Lower leg skin (tissue), 3 donors: ENCODE measurements at regions not wholly inside any gene's neighbourhood (a gene's known extent, or its start where the extent isn't known, plus 50 kb on each side); places are given as distances from the start of the nearest gene placed in this dataset.

Source experiments
- POLR2A ChIP-seq, 2 donors: fragments of 450-650 bp; IDR thresholded peaks; one replicate each; pipeline ENCODE4 v1.6.1; 2016 to 2017; ENCODE audit warnings: antibody characterized with exemption in 2 of 2, mild to moderate bottlenecking in 1 of 2, moderate library complexity in 1 of 2
- TF ChIP-seq, protein P1 (sequence below), 3 donors: fragments of 450-650 bp; IDR thresholded peaks; one replicate each; pipeline ENCODE4 v1.5.1; 2016; ENCODE audit warnings: antibody characterized with exemption in 3 of 3, mild to moderate bottlenecking in 3 of 3, moderate library complexity in 2 of 3

DNA sequence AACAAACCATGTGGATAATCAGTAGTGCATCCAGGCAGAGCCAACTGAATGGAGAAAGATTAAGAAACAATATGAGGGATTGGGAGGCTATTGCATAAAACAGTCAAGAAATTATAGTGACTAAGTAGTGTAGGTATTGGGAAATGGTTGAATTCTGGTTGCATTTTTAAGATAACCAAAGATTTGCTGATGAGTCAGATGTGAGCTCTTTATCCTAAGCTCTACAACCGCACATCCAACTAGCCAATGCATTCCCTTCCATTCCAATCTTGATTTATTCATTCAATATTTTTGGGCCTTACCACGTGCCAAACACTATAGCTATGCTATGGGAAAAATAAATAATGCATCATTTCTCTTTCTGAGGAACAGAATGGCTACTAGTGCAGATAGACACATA is 524.5 kb upstream of the RGMB start:
- TF ChIP-seq, protein P1, sequence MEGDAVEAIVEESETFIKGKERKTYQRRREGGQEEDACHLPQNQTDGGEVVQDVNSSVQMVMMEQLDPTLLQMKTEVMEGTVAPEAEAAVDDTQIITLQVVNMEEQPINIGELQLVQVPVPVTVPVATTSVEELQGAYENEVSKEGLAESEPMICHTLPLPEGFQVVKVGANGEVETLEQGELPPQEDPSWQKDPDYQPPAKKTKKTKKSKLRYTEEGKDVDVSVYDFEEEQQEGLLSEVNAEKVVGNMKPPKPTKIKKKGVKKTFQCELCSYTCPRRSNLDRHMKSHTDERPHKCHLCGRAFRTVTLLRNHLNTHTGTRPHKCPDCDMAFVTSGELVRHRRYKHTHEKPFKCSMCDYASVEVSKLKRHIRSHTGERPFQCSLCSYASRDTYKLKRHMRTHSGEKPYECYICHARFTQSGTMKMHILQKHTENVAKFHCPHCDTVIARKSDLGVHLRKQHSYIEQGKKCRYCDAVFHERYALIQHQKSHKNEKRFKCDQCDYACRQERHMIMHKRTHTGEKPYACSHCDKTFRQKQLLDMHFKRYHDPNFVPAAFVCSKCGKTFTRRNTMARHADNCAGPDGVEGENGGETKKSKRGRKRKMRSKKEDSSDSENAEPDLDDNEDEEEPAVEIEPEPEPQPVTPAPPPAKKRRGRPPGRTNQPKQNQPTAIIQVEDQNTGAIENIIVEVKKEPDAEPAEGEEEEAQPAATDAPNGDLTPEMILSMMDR (IDR thresholded peaks at IDR 0.05), result no peak
- no peak for TF ChIP-seq POLR2A (IDR thresholded peaks at IDR 0.05)
